ACC112 (cell line): ENCODE measurements at regions not wholly inside any gene's neighbourhood (a gene's known extent, or its start where the extent isn't known, plus 50 kb on each side); places are given as distances from the start of the nearest gene placed in this dataset.

Source experiments
- H2AFZ ChIP-seq: fragments of 200-600 bp; sonication (generic); one replicate; pipeline ENCODE4 v1.6.0; 2017; ENCODE audit warnings: antibody characterized with exemption, low read length; ENCODE audit not compliant: unreplicated experiment
- H3K27ac ChIP-seq: fragments of 200-600 bp; sonication (generic); 2 replicates; pipeline ENCODE4 v1.5.1; 2014; ENCODE audit warnings: low read depth, mild to moderate bottlenecking, antibody characterized with exemption, low read length, moderate library complexity
- H3K27me3 ChIP-seq: fragments of 200-600 bp; sonication (generic); 2 replicates; pipeline ENCODE4 v1.6.1; 2014; ENCODE audit warnings: mild to moderate bottlenecking, antibody characterized with exemption, low read length, moderate library complexity, mixed read lengths; ENCODE audit not compliant: insufficient read depth
- H3K36me3 ChIP-seq: fragments of 200-600 bp; sonication (generic); 2 replicates; pipeline ENCODE4 v1.6.1; 2016; ENCODE audit warnings: mild to moderate bottlenecking, antibody characterized with exemption, low read length, moderate library complexity, mixed read lengths; ENCODE audit not compliant: insufficient read depth
- H3K4me1 ChIP-seq: fragments of 200-600 bp; sonication (generic); one replicate; pipeline ENCODE4 v1.6.1; 2016; ENCODE audit warnings: low read length, mixed read lengths; ENCODE audit not compliant: insufficient read depth, unreplicated experiment, control insufficient read depth
- H3K4me3 ChIP-seq: fragments of 200-600 bp; sonication (generic); 2 replicates; pipeline ENCODE4 v1.5.1; 2014; ENCODE audit warnings: mild to moderate bottlenecking, low read depth, low read length
- H3K79me2 ChIP-seq: fragments of 200-600 bp; sonication (generic); one replicate; pipeline ENCODE4 v1.6.0; 2016; ENCODE audit warnings: low read length; ENCODE audit not compliant: control insufficient read depth, unreplicated experiment, insufficient read depth

DNA sequence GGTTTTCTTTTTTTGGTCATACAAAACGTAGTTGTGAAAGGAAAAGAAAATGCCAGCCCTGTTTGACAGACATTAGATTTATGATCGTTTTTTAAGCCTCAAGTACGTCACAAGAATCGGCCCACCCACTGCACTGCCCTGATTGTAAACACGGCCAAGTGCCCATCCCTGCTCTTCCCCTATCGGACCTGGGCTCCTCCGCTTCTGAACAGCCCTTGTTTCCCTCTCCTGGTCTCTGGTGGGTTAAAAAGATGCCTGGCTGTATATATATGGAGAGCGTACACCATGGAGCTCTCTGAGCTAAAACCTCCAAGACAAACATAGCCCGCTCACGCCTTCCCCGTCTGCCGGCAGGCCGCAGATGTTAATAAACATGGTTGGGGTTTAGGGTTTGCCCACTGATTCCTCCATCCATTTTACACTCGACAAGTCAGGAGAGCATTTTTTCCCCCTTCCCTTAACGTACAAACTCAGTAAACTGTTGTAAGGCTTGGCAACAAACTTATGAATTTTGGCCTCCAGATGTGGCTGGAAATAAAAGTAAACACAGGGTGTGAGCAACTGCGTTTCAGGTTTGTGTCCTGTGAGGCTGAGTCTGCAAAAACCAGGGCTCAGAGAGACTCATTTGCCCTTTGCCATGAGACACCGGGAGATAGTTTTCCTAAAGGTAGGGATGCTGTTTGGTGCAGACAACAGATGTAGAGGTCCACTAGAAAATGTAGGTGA, 325.9 kb downstream of the SOX9 start:
- H3K79me2 ChIP-seq = peaks cover 5% of the 10 kb centered on the region

DNA sequence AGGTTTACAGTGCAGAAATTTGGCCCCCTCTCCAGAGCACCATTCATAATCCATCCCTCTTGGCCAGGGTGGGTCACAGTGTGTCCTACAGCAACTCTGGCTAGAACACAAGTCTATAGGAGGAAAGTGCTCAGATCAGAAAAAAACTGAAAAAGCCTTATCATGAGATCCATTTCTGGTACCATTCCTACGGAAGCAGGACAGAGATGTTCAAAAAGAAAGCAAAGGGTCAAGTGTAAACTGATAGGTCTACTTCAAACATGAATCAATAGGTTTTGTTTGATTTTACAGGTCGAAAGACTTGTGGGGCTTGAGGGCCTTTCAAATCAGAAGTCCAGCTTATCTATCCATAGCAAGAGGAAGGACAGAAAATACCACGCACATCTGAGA, 326.4 kb downstream of the SOX9 start:
- H3K4me1 ChIP-seq = no peaks in the 10 kb centered on the region
- H3K79me2 ChIP-seq = peaks cover 5% of the 10 kb centered on the region
- H2AFZ ChIP-seq = no peak overlapping the region
- no peak overlapping the region for H3K4me3 ChIP-seq
- no peaks in the 10 kb centered on the region for H3K27me3 ChIP-seq
- no peak overlapping the region for H3K27ac ChIP-seq
- no peaks in the 10 kb centered on the region for H3K36me3 ChIP-seq

More for the DNA sequence above, 325.9 kb downstream of the SOX9 start:
- Histone ChIP-seq H3K27me3 (no peaks in the 10 kb centered on the region), H3K4me1 (no peaks in the 10 kb centered on the region), H3K27ac (no peak overlapping the region), H3K4me3 (no peak overlapping the region), H3K36me3 (no peaks in the 10 kb centered on the region), H2AFZ (no peak overlapping the region)

DNA sequence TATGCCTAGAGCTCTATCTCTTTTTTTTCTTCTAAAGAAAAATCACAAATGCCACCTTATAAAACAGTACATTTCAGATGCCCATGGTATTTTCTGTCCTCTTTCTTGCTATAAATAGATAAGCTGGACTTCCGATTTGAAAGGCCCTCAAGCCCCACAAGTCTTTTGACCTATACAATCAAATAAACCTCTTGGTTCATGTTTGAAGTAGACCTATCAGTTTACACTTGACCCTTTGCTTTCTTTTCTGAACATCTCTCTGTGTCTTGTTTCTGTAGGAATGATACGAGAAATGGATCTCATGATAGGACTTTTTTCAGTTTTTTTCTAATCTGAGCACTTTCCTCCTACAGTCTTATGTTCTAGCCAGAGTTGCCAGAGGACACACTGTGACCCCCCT, 327.2 kb downstream of the SOX9 start:
- Histone ChIP-seq H3K27me3 (no peaks in the 10 kb centered on the region), H3K4me1 (no peaks in the 10 kb centered on the region), H3K27ac (no peak overlapping the region), H2AFZ (no peak overlapping the region), H3K4me3 (no peak overlapping the region), H3K79me2 (peaks cover 5% of the 10 kb centered on the region), H3K36me3 (no peaks in the 10 kb centered on the region)

DNA sequence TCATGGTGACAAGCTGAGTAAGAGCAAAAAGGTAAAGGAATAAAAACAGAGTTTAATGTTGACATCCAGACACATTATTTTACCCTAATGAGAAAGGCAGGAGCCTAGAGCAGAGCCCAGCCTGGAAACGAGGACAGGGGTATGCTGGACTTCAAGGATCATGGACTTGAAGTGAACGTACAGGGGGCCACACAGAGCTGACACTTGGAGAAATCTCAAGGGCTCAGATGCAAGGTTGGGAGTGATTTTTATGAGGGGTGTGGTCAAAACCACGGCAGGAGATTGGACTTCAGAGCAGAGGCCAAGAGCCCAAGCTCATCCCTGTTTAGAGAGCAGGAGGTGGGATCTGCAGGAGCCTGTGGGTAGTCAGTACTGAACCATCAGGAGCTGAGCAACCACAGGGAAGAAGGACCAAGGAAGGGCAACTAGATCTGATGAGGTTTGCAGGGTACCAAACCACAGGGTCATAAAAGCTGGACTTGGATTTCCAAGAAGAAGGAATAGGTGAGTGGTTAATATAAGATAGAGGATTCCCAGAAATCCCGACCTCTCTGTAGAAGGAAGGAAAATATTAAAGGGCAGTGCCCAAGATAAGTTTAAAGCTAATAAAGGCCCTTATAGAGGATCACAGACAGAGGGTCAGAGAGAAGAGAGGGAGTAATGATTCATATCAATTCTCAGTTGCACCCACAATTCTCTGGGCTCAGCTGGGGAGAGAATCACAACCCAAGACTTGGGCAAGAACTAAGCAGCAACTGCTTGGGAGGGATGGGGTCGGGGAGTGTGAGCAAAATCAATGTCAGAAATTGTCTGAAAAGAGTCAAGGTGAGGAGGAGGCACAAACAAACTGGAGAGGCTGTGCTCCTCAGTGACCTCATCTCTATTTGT, 331.7 kb downstream of the SOX9 start:
- Histone ChIP-seq H3K27me3 (no peaks in the 10 kb centered on the region), H3K27ac (no peak overlapping the region), H3K79me2 (peaks cover 3% of the 10 kb centered on the region), H3K36me3 (no peaks in the 10 kb centered on the region), H3K4me1 (peaks cover 10% of the 10 kb centered on the region), H2AFZ (no peak overlapping the region), H3K4me3 (no peak overlapping the region)

DNA sequence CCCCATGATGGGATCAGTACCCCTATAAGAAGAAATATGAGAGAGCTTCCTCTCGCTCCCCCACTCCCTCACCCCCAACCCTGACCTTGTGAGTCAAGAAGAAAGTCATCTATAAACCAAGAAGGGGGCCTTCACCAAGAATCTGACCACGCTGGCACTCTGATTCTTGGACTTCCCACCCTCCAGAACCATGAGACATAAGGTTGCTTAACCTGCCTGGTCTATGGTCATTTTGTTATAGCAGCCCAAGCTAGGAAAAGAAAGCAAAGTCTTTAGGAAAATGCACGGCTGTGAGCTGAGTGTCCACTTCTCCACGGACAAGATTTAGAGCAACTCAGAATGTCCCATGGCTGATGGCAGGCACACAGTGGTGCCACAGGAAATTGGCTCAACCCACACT, 333.5 kb downstream of the SOX9 start:
- Histone ChIP-seq H2AFZ (no peak overlapping the region), H3K4me3 (no peak overlapping the region), H3K79me2 (peaks cover 3% of the 10 kb centered on the region), H3K4me1 (peaks cover 10% of the 10 kb centered on the region), H3K27ac (no peak overlapping the region), H3K27me3 (no peaks in the 10 kb centered on the region), H3K36me3 (no peaks in the 10 kb centered on the region)

DNA sequence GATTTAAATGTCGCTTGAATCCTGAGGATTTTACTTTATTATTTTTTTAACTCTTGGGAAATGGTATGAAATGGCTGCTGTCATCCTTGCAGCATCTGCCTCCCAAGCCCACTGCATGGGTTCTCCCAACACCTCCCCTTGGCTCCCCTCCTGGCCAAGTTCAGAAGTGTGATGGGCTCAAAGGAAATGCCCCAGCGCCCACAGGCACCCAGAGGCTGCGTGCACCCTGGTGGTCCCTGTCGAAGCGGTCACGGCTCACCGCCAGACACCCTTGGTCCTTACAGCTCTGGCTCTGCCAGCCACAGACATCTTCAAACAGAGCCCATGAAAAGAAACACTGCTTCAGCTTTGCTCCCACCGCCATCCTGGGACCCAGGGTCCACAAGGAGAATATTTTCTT, 334.7 kb downstream of the SOX9 start:
- Histone ChIP-seq H3K36me3 (no peaks in the 10 kb centered on the region), H2AFZ (no peak overlapping the region), H3K4me1 (peaks cover 10% of the 10 kb centered on the region), H3K27ac (no peak overlapping the region), H3K27me3 (no peaks in the 10 kb centered on the region), H3K4me3 (no peak overlapping the region), H3K79me2 (peaks cover 3% of the 10 kb centered on the region)

DNA sequence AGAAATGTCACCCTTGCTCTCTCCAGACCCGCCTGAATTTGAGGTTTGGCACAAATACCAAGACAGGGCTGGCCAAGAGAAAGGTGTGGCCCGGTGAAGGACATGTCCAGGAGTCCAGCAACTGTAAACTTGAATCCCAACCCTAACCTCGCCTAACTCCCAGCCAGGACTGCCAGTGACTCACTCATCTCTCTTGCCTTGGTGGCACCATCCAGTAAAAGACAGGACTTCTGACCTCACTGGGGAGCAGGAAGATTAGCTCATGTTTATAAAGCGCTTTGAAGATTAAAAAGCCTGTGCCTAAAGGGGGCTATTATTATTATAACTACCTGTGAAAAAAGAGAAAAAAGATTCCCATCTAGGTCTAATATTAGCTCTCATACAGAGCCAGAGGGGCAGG, 335.3 kb downstream of the SOX9 start:
- no peaks in the 10 kb centered on the region for H3K27me3 ChIP-seq
- no peaks in the 10 kb centered on the region for H3K36me3 ChIP-seq
- no peak overlapping the region for H3K27ac ChIP-seq
- H3K4me1 ChIP-seq = peaks cover 10% of the 10 kb centered on the region
- H3K79me2 ChIP-seq = peaks cover 3% of the 10 kb centered on the region
- no peak overlapping the region for H2AFZ ChIP-seq
- H3K4me3 ChIP-seq = no peak overlapping the region

DNA sequence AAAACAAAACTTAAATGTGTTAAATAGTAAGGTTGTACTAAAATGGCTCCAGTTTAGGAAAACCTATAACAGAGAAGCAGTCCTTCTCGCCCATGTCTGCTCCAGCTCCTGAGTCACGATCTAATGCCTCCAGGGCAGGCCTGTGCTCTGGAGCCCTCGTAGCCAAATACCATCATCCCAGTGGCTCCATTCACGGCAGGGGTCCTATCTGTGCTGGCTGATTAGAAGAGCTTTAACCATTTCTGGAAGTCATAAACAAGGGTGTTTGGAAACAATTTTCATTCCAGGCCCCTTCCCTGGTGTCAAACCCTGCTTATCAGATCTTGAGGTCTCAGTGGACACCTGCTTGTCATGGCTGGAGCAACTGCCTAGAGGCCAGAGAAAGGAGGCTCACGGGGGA, 336.9 kb downstream of the SOX9 start:
- Histone ChIP-seq H3K4me3 (no peak overlapping the region), H3K27me3 (no peaks in the 10 kb centered on the region), H3K79me2 (peaks cover 6% of the 10 kb centered on the region), H2AFZ (no peak overlapping the region), H3K27ac (no peak overlapping the region), H3K4me1 (peaks cover 10% of the 10 kb centered on the region), H3K36me3 (no peaks in the 10 kb centered on the region)

DNA sequence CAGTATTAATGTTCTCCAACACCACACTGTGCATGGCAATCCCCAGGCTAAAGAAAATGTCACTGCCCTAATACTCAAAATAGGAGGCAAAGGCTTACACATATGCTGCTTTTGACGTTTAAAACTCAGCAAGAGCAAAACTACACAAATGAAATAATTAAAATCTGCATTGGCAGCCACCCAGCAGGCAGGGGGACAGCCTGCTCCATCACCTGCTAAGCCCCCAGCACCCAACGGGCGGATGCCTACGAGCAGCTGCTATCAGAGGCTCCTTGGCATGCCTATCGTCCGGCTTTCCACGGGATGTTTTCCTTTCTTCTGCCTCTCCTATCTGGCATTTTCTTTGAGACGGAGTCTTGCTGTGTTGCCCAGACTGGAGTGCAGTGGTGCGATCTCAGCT, 337.5 kb downstream of the SOX9 start:
- peaks cover 10% of the 10 kb centered on the region for H3K4me1 ChIP-seq
- H2AFZ ChIP-seq = no peak overlapping the region
- H3K27me3 ChIP-seq = no peaks in the 10 kb centered on the region
- H3K27ac ChIP-seq = no peak overlapping the region
- H3K79me2 ChIP-seq = peaks cover 7% of the 10 kb centered on the region
- no peak overlapping the region for H3K4me3 ChIP-seq
- no peaks in the 10 kb centered on the region for H3K36me3 ChIP-seq

DNA sequence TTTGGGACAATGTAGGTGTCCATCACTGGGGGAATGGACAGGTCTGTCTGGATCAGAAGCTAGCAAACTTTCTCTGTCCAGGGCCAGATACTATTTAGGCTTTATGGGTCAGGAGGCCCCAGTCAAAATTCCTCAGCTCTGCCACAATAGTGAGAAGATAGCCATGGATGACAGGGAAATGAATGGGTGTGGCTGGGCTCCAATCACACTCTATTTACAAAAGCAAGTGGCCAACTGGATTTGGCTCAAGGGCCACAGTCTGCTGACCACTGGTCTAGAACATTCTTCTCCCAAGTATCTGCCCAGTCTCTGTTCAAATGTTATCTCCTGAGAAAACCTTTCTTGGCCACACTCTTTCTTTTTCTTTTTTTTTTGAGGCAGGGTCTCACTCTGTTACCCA, 339.9 kb downstream of the SOX9 start:
- H3K4me1 ChIP-seq = peaks cover 15% of the 10 kb centered on the region
- no peaks in the 10 kb centered on the region for H3K36me3 ChIP-seq
- H3K4me3 ChIP-seq = no peak overlapping the region
- H3K27me3 ChIP-seq = no peaks in the 10 kb centered on the region
- H3K27ac ChIP-seq = no peak overlapping the region
- no peak overlapping the region for H2AFZ ChIP-seq
- H3K79me2 ChIP-seq = peaks cover 11% of the 10 kb centered on the region

DNA sequence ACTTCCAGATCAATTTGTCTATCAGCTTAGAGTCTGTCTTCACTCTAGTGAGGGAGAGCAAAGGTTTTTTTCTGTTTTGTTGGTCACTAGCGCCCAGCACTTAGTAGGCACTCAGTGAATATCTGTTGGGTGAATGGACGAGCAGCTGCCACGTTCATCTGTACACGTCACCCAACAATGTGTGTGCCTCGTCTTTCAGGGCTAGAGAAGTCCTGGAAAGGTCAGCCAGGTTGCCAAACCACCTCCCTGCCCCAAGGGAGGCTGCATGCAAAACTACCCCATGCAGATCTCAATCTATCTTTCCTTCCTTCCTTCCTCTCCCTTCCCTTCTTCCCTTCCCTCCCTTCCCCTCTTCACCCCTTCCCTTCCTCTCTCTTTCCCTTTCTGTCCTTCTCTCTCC, 340.9 kb downstream of the SOX9 start:
- H3K4me3 ChIP-seq = no peak overlapping the region
- no peaks in the 10 kb centered on the region for H3K36me3 ChIP-seq
- H2AFZ ChIP-seq = no peak overlapping the region
- peaks cover 17% of the 10 kb centered on the region for H3K4me1 ChIP-seq
- no peaks in the 10 kb centered on the region for H3K27me3 ChIP-seq
- H3K27ac ChIP-seq = no peak overlapping the region
- peaks cover 10% of the 10 kb centered on the region for H3K79me2 ChIP-seq
